ENCODE measurements at regions not wholly inside any gene's neighbourhood (a gene's known extent, or its start where the extent isn't known, plus 50 kb on each side); places are given as distances from the start of the nearest gene placed in this dataset.

DNA sequence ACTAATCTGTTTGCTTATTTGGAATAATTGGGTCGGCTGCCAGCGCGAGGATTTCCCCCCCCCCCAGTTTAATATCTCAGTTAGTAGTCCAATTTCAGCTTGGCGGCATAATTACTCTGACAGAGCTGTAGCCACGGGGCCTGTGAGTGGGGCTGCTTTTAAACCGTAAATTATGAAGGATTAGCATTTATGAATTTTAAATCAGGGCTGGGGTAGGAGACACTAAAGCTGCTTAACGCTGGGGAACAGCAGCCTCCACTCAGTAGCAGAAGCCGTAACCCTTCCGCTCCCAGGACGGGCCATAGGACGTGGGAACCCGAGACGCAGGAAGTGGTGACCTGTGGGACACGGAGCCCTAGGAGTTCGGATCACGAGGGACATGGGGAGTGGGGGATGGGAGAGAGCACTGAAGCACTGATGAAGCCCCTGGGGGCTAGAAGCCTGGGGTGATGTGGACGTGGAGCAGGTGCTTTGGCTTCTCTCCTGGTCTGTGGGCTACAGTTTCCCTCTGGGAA is 66.2 kb upstream of the LMO1 start:
- no peak overlapping the region for H2AFZ ChIP-seq (ENCODE audit: control insufficient read depth, low read depth, low read length)
- no peak overlapping the region for H3K4me3 ChIP-seq
- CTCF ChIA-PET = interaction anchor here (1.8 to 3.8 kb wide), 3 partner anchors 12 to 235 kb away, joined by 5 to 53 read pairs (median 9); no protein-coding TSS in a partner anchor
- in situ Hi-C loops (cut with MboI) = no loop called here
- no peaks in the 10 kb centered on the region for H3K9me3 ChIP-seq (replicated peaks; ENCODE audit: control insufficient read depth, insufficient read depth, low read length)
- RAD21 ChIA-PET (ENCODE audit: unreplicated experiment) = interaction anchor here (0.6 kb wide), 1 partner anchor 360 kb away, joined by 3 read pairs; no protein-coding TSS in a partner anchor
- SMC1A ChIA-PET (ENCODE audit: uncharacterized antibody, unreplicated experiment) = interaction anchor here (1.2 to 1.4 kb wide), 2 partner anchors 11 to 238 kb away, joined by 3 read pairs; no protein-coding TSS in a partner anchor
- H3K79me2 ChIP-seq (ENCODE audit: control insufficient read depth, insufficient read depth, low read length) = no peaks in the 10 kb centered on the region
- POLR2A ChIA-PET = interaction anchor here (0.7 kb wide), 1 partner anchor 12 kb away, joined by 3 read pairs; no protein-coding TSS in a partner anchor
- no peak overlapping the region for H3K9ac ChIP-seq (ENCODE audit: control insufficient read depth, insufficient read depth, low read length)
- intact Hi-C loops (cut with micrococcal nuclease; ENCODE audit: unreplicated experiment) = loop anchor here (2.0 kb wide), 1 partner anchor 237 kb away; no protein-coding TSS in a partner anchor
- no peaks in the 10 kb centered on the region for H3K36me3 ChIP-seq (ENCODE audit: control insufficient read depth in 2 of 2, insufficient read depth in 2 of 2, low read length in 1 of 2)
- H3K4me1 ChIP-seq (ENCODE audit: control insufficient read depth, insufficient read depth, low read length) = peaks cover 28% of the 10 kb centered on the region
- no peak overlapping the region for H3K4me2 ChIP-seq (ENCODE audit: control insufficient read depth, insufficient read depth)
- DNase-seq (ENCODE audit: low read depth, low spot score) (no peak), ATAC-seq (no peak), FAIRE-seq (no peak)
- H4K20me1 ChIP-seq (ENCODE audit: control insufficient read depth, insufficient read depth) = no peaks in the 10 kb centered on the region
- no TSS peak for BruUV-seq (replicated peaks)
- 65% methylated on average over 16 of the region's 17 CpGs for WGBS (ENCODE audit: insufficient coverage, insufficient replicate concordance, low lambda C conversion rate, missing lambda C conversion rate)
- H3K27ac ChIP-seq (ENCODE audit: control insufficient read depth, insufficient read depth) = no peak overlapping the region
- H3K27me3 ChIP-seq (replicated peaks in 1 of 2; ENCODE audit: control insufficient read depth in 2 of 2, insufficient read depth in 2 of 2, low read length in 1 of 2) = no peaks in the 10 kb centered on the region
- TF ChIP-seq TCF12 (IDR thresholded peaks at IDR 0.05; ENCODE audit: low read depth, low read length) (no peak), ZNF687 (IDR thresholded peaks at IDR 0.05) (no peak), LARP7 (IDR thresholded peaks at IDR 0.05) (no peak), CREM (IDR thresholded peaks at IDR 0.05; ENCODE audit: low read depth) (no peak), STAT1 (conservative IDR thresholded peaks at IDR 0.05) (no peak), NKRF (conservative IDR thresholded peaks at IDR 0.05) (no peak), SPI1 (IDR thresholded peaks at IDR 0.05; ENCODE audit: borderline replicate concordance, insufficient read depth, low read depth, low read length) (no peak), E2F4 (IDR thresholded peaks at IDR 0.05; ENCODE audit: low read depth, low read length) (no peak), RELA (IDR thresholded peaks at IDR 0.05; ENCODE audit: borderline replicate concordance, partially characterized antibody) (no peak), SUPT20H (IDR thresholded peaks at IDR 0.05; ENCODE audit: borderline replicate concordance, control insufficient read depth, low read depth, low read length) (no peak), ZBTB11 (CRISPR knock-in tag; IDR thresholded peaks at IDR 0.05) (no peak), NFYB (IDR thresholded peaks at IDR 0.05; ENCODE audit: insufficient read depth, low read depth, low read length) (no peak), POU2F2 (IDR thresholded peaks at IDR 0.05; ENCODE audit: borderline replicate concordance, low read depth, low read length) (no peak)
